Keratinocyte (primary cell): ENCODE measurements at regions not wholly inside any gene's neighbourhood (a gene's known extent, or its start where the extent isn't known, plus 50 kb on each side); places are given as distances from the start of the nearest gene placed in this dataset.

Source experiments
- DNase-seq: peaks from one replicate; pipeline ENCODE4 v3.0.0-alpha.2; 2011; ENCODE audit warnings: low read depth, missing footprints, low spot score
- FAIRE-seq: peaks from 2 replicates; lab custom pipeline; 2011; peaks lifted over from hg19 to GRCh38; lab: Jason Lieb, UNC
- H2AFZ ChIP-seq: 2 replicates; pipeline ENCODE4 v1.6.0; 2012; ENCODE audit warnings: low read length, control low read depth, inconsistent platforms; ENCODE audit not compliant: control insufficient read depth
- H3K27ac ChIP-seq: 2 replicates; pipeline ENCODE4 v1.5.1; 2011; ENCODE audit warnings: low read length; ENCODE audit not compliant: control insufficient read depth, insufficient read depth
- H3K27me3 ChIP-seq: 3 replicates; pipeline ENCODE4 v1.6.0; 2011; ENCODE audit warnings: low read length; ENCODE audit not compliant: control insufficient read depth, insufficient read depth; ENCODE audit errors: extremely low read depth
- H3K36me3 ChIP-seq, 2 experiments: 2 replicates in 1 of 2; 3 replicates in 1 of 2; pipeline ENCODE4 v1.5.1; 2011; ENCODE audit warnings: low read length in 2 of 2, mild to moderate bottlenecking in 1 of 2; ENCODE audit not compliant: control insufficient read depth in 2 of 2, insufficient read depth in 2 of 2; ENCODE audit errors: extremely low read depth in 1 of 2
- H3K4me1 ChIP-seq: 3 replicates; pipeline ENCODE4 v1.5.1; 2011; ENCODE audit warnings: low read length; ENCODE audit not compliant: control insufficient read depth, insufficient read depth; ENCODE audit errors: extremely low read depth
- H3K4me2 ChIP-seq: 3 replicates; pipeline ENCODE4 v1.6.0; 2011; ENCODE audit warnings: low read depth, low read length; ENCODE audit not compliant: control insufficient read depth, insufficient read depth; ENCODE audit errors: extremely low read depth
- H3K4me3 ChIP-seq, 3 experiments: fragments of 200-600 bp in 1 of 3; sonication (generic) in 1 of 3; 2 replicates in 2 of 3; 3 replicates in 1 of 3; pipeline ENCODE4 v1.5.1; 2011 to 2016; ENCODE audit warnings: low read length in 3 of 3, mild to moderate bottlenecking in 3 of 3, control low read depth in 2 of 3, inconsistent platforms in 1 of 3, low read depth in 1 of 3, mixed read lengths in 1 of 3, mixed run types in 1 of 3, moderate library complexity in 1 of 3; ENCODE audit not compliant: control insufficient read depth in 2 of 3, insufficient read depth in 2 of 3; ENCODE audit errors: extremely low read depth in 1 of 3
- H3K79me2 ChIP-seq: 2 replicates; pipeline ENCODE4 v1.6.0; 2012; ENCODE audit warnings: low read length; ENCODE audit not compliant: control insufficient read depth, insufficient read depth
- H3K9ac ChIP-seq: 3 replicates; pipeline ENCODE4 v1.6.0; 2011; ENCODE audit warnings: low read length; ENCODE audit not compliant: control insufficient read depth, insufficient read depth; ENCODE audit errors: extremely low read depth
- H3K9me1 ChIP-seq: 3 replicates; pipeline ENCODE4 v1.6.0; 2011; ENCODE audit warnings: low read length; ENCODE audit not compliant: control insufficient read depth, insufficient read depth; ENCODE audit errors: extremely low read depth
- H3K9me3 ChIP-seq: 2 replicates; pipeline ENCODE4 v1.5.1; 2012; ENCODE audit warnings: low read depth, low read length; ENCODE audit not compliant: control insufficient read depth
- H4K20me1 ChIP-seq: 3 replicates; pipeline ENCODE4 v1.6.0; 2011; ENCODE audit warnings: low read length; ENCODE audit not compliant: control insufficient read depth, insufficient read depth; ENCODE audit errors: extremely low read depth
- CTCF ChIP-seq, 3 experiments: IDR thresholded peaks in 1 of 3; conservative IDR thresholded peaks in 1 of 3; optimal IDR thresholded peaks in 1 of 3; 2 replicates in 2 of 3; 3 replicates in 1 of 3; pipeline versions ENCODE3 to v1.5.1; 2011; ENCODE audit warnings: low read length in 3 of 3, mild to moderate bottlenecking in 3 of 3, moderate library complexity in 2 of 3, control low read depth in 1 of 3, inconsistent platforms in 1 of 3; ENCODE audit not compliant: insufficient read depth in 2 of 3; ENCODE audit errors: extremely low read depth in 1 of 3
- EZH2 ChIP-seq: IDR thresholded peaks from one replicate; pipeline ENCODE4 v1.6.1; 2012; ENCODE audit warnings: inconsistent platforms, mild to moderate bottlenecking, low read length, moderate library complexity
- dilution Hi-C: fragments of 300-500 bp; cut with MboI; formaldehyde crosslinking; loops from one replicate; pipeline ENCODE4 v1.7.0; 2020; ENCODE audit warnings: low sequenced_read_pairs; ENCODE audit not compliant: extremely low pct_ligation_motif_present

- no peak for TF ChIP-seq CTCF (optimal IDR thresholded peaks at IDR 0.05 in 1 of 3, IDR thresholded peaks at IDR 0.05 in 1 of 3, conservative IDR thresholded peaks at IDR 0.05 in 1 of 3; ENCODE audit: extremely low read depth in 1 of 3, insufficient read depth in 2 of 3, low read length in 3 of 3)
- no peak for TF ChIP-seq EZH2
- dilution Hi-C loops = no loop called here
- H3K9me1 ChIP-seq = no peaks in the 10 kb centered on the region
- H3K36me3 ChIP-seq = no peaks in the 10 kb centered on the region
- DNase-seq (no peak), FAIRE-seq (no peak)
- H3K9ac ChIP-seq = no peak overlapping the region
- no peak overlapping the region for H3K27ac ChIP-seq
- H3K4me3 ChIP-seq = no peak overlapping the region
- H4K20me1 ChIP-seq = no peaks in the 10 kb centered on the region
- no peaks in the 10 kb centered on the region for H3K4me1 ChIP-seq
- H3K79me2 ChIP-seq = no peaks in the 10 kb centered on the region
- no peaks in the 10 kb centered on the region for H3K27me3 ChIP-seq
- no peaks in the 10 kb centered on the region for H3K9me3 ChIP-seq
- no peak overlapping the region for H3K4me2 ChIP-seq
- no peak overlapping the region for H2AFZ ChIP-seq
Observed at GRCh38 chr3:20846832-20847231, 660.8 kb upstream of the SGO1 start.

GRCh38 chr3:20846066-20846465 lies 660.1 kb upstream of the SGO1 start:
- H3K4me3 ChIP-seq = no peak overlapping the region
- no peak overlapping the region for H2AFZ ChIP-seq
- no peaks in the 10 kb centered on the region for H3K4me1 ChIP-seq
- H3K4me2 ChIP-seq = no peak overlapping the region
- no peaks in the 10 kb centered on the region for H4K20me1 ChIP-seq
- no peaks in the 10 kb centered on the region for H3K9me1 ChIP-seq
- H3K27me3 ChIP-seq = no peaks in the 10 kb centered on the region
- no peak overlapping the region for H3K9ac ChIP-seq
- H3K27ac ChIP-seq = no peak overlapping the region
- no peaks in the 10 kb centered on the region for H3K79me2 ChIP-seq
- no peak for DNase-seq
- no peaks in the 10 kb centered on the region for H3K36me3 ChIP-seq
- FAIRE-seq = no peak
- dilution Hi-C loops = no loop called here
- no peaks in the 10 kb centered on the region for H3K9me3 ChIP-seq
- TF ChIP-seq CTCF (optimal IDR thresholded peaks at IDR 0.05 in 1 of 3, IDR thresholded peaks at IDR 0.05 in 1 of 3, conservative IDR thresholded peaks at IDR 0.05 in 1 of 3; ENCODE audit: extremely low read depth in 1 of 3, insufficient read depth in 2 of 3, low read length in 3 of 3) (no peak), EZH2 (no peak)
